ENCODE measurements at regions not wholly inside any gene's neighbourhood (a gene's known extent, or its start where the extent isn't known, plus 50 kb on each side); places are given as distances from the start of the nearest gene placed in this dataset.

DNA sequence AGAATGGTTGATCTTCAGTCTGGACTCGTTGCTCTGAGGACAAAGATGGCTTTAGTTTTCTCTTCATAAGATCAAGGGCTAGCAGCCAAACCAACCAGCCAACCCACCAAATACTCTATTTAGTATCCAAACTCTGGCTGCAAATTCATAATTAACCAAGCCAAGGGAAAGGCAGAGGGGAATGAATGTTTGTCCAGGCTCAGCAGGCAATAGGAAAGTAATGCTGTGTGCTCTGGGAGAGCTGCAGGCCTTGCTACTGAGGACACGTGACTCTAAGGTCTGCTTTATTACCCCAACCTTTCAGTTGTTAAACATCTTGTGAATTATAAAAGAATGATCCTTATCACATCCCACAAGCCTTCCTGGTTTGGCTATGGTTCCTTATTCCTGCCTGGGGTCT, 52.3 kb upstream of the GALNT15 start:
- no peak overlapping the region for H3K27ac ChIP-seq (ENCODE audit: low read depth)
- Mint-ChIP-seq H3K27me3 (ENCODE audit: insufficient read depth, low read depth, poor library complexity) (peaks cover 2% of the 10 kb centered on the region), H3K27ac (no peak overlapping the region), H3K4me3 (no peak overlapping the region), H3K9me3 (no peaks in the 10 kb centered on the region; the same call in 2 of the 3 replicates), H3K4me1 (no peaks in the 10 kb centered on the region), H3K36me3 (ENCODE audit: low read depth) (no peaks in the 10 kb centered on the region)
- H3K27me3 ChIP-seq (ENCODE audit: insufficient read depth), result no peaks in the 10 kb centered on the region
- H3K79me2 ChIP-seq (replicated peaks; ENCODE audit: insufficient read depth), result no peaks in the 10 kb centered on the region
- H3K9me2 ChIP-seq (ENCODE audit: insufficient read depth), result peaks cover 10% of the 10 kb centered on the region; the same call in 1 of the 2 replicates
- DNase-seq (ENCODE audit: low spot score) (no peak), ATAC-seq (no peak)
- no peak overlapping the region for H3K4me2 ChIP-seq
- no peaks in the 10 kb centered on the region for H3K4me1 ChIP-seq (ENCODE audit: insufficient read depth)
- no peak overlapping the region for H3K4me3 ChIP-seq
- no peak for TF ChIP-seq POLR2AphosphoS5 (IDR thresholded peaks at IDR 0.05; ENCODE audit: low read depth)
- no peak overlapping the region for H2AFZ ChIP-seq
- H4K20me1 ChIP-seq (replicated peaks; ENCODE audit: insufficient read depth), result no peaks in the 10 kb centered on the region
- no peaks in the 10 kb centered on the region for H3K36me3 ChIP-seq (ENCODE audit: insufficient read depth)
- H3F3A ChIP-seq (replicated peaks; ENCODE audit: low read depth), result no peaks in the 10 kb centered on the region

DNA sequence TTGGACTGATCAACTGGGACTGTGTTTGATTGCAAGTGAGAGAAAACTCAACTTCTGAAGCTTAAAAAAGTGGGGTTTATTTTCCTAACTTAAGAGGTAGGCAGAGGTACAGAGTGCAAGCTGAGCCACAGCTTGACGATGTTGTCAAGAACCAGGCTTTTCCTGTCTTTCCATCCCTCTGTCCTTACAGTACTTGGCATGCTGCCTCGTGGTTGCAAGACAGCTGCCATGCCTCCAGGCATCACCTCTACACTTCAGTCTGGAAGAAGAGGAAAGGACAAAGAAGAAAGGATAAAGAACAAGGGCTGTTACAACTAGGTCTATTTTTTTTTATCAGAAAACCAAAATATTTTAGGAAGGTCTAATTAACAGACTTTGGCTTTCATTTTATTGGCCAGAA, 51.8 kb upstream of the GALNT15 start:
- H3K9me2 ChIP-seq (ENCODE audit: insufficient read depth), result peaks cover 10% of the 10 kb centered on the region; the same call in 1 of the 2 replicates
- H3K36me3 Mint-ChIP-seq (ENCODE audit: low read depth), result no peaks in the 10 kb centered on the region
- H3K27ac ChIP-seq (ENCODE audit: low read depth), result no peak overlapping the region
- no peaks in the 10 kb centered on the region for H3K4me1 ChIP-seq (ENCODE audit: insufficient read depth)
- no peaks in the 10 kb centered on the region for H3K4me1 Mint-ChIP-seq
- H2AFZ ChIP-seq, result no peak overlapping the region
- no peak overlapping the region for H3K27ac Mint-ChIP-seq
- no peaks in the 10 kb centered on the region for H4K20me1 ChIP-seq (replicated peaks; ENCODE audit: insufficient read depth)
- no peaks in the 10 kb centered on the region for H3K79me2 ChIP-seq (replicated peaks; ENCODE audit: insufficient read depth)
- H3K9me3 Mint-ChIP-seq, result no peaks in the 10 kb centered on the region; the same call in 2 of the 3 replicates
- DNase-seq (ENCODE audit: low spot score), result no peak
- no peaks in the 10 kb centered on the region for H3K36me3 ChIP-seq (ENCODE audit: insufficient read depth)
- H3K27me3 ChIP-seq (ENCODE audit: insufficient read depth), result no peaks in the 10 kb centered on the region
- ATAC-seq, result no peak
- H3K4me3 Mint-ChIP-seq, result no peak overlapping the region
- H3K27me3 Mint-ChIP-seq (ENCODE audit: insufficient read depth, low read depth, poor library complexity), result peaks cover 2% of the 10 kb centered on the region
- no peak overlapping the region for H3K4me3 ChIP-seq
- no peaks in the 10 kb centered on the region for H3F3A ChIP-seq (replicated peaks; ENCODE audit: low read depth)
- no peak overlapping the region for H3K4me2 ChIP-seq
- TF ChIP-seq, protein P1, sequence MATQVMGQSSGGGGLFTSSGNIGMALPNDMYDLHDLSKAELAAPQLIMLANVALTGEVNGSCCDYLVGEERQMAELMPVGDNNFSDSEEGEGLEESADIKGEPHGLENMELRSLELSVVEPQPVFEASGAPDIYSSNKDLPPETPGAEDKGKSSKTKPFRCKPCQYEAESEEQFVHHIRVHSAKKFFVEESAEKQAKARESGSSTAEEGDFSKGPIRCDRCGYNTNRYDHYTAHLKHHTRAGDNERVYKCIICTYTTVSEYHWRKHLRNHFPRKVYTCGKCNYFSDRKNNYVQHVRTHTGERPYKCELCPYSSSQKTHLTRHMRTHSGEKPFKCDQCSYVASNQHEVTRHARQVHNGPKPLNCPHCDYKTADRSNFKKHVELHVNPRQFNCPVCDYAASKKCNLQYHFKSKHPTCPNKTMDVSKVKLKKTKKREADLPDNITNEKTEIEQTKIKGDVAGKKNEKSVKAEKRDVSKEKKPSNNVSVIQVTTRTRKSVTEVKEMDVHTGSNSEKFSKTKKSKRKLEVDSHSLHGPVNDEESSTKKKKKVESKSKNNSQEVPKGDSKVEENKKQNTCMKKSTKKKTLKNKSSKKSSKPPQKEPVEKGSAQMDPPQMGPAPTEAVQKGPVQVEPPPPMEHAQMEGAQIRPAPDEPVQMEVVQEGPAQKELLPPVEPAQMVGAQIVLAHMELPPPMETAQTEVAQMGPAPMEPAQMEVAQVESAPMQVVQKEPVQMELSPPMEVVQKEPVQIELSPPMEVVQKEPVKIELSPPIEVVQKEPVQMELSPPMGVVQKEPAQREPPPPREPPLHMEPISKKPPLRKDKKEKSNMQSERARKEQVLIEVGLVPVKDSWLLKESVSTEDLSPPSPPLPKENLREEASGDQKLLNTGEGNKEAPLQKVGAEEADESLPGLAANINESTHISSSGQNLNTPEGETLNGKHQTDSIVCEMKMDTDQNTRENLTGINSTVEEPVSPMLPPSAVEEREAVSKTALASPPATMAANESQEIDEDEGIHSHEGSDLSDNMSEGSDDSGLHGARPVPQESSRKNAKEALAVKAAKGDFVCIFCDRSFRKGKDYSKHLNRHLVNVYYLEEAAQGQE (IDR thresholded peaks at IDR 0.05; ENCODE audit: unreplicated experiment), result no peak
- TF ChIP-seq NANOG (IDR thresholded peaks at IDR 0.05; ENCODE audit: borderline replicate concordance) (no peak), EZH2phosphoT487 (IDR thresholded peaks at IDR 0.05; ENCODE audit: unreplicated experiment) (no peak), EZH2 (IDR thresholded peaks at IDR 0.05; ENCODE audit: low read depth, unreplicated experiment) (no peak), JUNB (IDR thresholded peaks at IDR 0.05; ENCODE audit: unreplicated experiment) (no peak), ZNF114 (CRISPR knock-in tag; IDR thresholded peaks at IDR 0.05) (no peak), CREB1 (CRISPR knock-in tag; IDR thresholded peaks at IDR 0.05; ENCODE audit: low read depth) (no peak), STAT1 (IDR thresholded peaks at IDR 0.05; ENCODE audit: unreplicated experiment) (no peak)
- TF ChIP-seq, protein P2, sequence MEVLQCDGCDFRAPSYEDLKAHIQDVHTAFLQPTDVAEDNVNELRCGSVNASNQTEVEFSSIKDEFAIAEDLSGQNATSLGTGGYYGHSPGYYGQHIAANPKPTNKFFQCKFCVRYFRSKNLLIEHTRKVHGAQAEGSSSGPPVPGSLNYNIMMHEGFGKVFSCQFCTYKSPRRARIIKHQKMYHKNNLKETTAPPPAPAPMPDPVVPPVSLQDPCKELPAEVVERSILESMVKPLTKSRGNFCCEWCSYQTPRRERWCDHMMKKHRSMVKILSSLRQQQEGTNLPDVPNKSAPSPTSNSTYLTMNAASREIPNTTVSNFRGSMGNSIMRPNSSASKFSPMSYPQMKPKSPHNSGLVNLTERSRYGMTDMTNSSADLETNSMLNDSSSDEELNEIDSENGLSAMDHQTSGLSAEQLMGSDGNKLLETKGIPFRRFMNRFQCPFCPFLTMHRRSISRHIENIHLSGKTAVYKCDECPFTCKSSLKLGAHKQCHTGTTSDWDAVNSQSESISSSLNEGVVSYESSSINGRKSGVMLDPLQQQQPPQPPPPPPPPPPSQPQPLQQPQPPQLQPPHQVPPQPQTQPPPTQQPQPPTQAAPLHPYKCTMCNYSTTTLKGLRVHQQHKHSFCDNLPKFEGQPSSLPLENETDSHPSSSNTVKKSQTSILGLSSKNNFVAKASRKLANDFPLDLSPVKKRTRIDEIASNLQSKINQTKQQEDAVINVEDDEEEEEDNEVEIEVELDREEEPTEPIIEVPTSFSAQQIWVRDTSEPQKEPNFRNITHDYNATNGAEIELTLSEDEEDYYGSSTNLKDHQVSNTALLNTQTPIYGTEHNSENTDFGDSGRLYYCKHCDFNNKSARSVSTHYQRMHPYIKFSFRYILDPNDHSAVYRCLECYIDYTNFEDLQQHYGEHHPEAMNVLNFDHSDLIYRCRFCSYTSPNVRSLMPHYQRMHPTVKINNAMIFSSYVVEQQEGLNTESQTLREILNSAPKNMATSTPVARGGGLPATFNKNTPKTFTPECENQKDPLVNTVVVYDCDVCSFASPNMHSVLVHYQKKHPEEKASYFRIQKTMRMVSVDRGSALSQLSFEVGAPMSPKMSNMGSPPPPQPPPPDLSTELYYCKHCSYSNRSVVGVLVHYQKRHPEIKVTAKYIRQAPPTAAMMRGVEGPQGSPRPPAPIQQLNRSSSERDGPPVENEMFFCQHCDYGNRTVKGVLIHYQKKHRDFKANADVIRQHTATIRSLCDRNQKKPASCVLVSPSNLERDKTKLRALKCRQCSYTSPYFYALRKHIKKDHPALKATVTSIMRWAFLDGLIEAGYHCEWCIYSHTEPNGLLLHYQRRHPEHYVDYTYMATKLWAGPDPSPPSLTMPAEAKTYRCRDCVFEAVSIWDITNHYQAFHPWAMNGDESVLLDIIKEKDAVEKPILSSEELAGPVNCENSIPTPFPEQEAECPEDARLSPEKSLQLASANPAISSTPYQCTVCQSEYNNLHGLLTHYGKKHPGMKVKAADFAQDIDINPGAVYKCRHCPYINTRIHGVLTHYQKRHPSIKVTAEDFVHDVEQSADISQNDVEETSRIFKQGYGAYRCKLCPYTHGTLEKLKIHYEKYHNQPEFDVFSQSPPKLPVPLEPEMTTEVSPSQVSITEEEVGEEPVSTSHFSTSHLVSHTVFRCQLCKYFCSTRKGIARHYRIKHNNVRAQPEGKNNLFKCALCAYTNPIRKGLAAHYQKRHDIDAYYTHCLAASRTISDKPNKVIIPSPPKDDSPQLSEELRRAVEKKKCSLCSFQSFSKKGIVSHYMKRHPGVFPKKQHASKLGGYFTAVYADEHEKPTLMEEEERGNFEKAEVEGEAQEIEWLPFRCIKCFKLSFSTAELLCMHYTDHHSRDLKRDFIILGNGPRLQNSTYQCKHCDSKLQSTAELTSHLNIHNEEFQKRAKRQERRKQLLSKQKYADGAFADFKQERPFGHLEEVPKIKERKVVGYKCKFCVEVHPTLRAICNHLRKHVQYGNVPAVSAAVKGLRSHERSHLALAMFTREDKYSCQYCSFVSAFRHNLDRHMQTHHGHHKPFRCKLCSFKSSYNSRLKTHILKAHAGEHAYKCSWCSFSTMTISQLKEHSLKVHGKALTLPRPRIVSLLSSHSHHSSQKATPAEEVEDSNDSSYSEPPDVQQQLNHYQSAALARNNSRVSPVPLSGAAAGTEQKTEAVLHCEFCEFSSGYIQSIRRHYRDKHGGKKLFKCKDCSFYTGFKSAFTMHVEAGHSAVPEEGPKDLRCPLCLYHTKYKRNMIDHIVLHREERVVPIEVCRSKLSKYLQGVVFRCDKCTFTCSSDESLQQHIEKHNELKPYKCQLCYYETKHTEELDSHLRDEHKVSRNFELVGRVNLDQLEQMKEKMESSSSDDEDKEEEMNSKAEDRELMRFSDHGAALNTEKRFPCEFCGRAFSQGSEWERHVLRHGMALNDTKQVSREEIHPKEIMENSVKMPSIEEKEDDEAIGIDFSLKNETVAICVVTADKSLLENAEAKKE (CRISPR knock-in tag; IDR thresholded peaks at IDR 0.05), result no peak
- TF ChIP-seq, protein P3, sequence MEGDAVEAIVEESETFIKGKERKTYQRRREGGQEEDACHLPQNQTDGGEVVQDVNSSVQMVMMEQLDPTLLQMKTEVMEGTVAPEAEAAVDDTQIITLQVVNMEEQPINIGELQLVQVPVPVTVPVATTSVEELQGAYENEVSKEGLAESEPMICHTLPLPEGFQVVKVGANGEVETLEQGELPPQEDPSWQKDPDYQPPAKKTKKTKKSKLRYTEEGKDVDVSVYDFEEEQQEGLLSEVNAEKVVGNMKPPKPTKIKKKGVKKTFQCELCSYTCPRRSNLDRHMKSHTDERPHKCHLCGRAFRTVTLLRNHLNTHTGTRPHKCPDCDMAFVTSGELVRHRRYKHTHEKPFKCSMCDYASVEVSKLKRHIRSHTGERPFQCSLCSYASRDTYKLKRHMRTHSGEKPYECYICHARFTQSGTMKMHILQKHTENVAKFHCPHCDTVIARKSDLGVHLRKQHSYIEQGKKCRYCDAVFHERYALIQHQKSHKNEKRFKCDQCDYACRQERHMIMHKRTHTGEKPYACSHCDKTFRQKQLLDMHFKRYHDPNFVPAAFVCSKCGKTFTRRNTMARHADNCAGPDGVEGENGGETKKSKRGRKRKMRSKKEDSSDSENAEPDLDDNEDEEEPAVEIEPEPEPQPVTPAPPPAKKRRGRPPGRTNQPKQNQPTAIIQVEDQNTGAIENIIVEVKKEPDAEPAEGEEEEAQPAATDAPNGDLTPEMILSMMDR (conservative IDR thresholded peaks at IDR 0.05; ENCODE audit: low read depth in 2 of 2), result no peak
